ENCODE measurements at regions not wholly inside any gene's neighbourhood (a gene's known extent, or its start where the extent isn't known, plus 50 kb on each side); places are given as distances from the start of the nearest gene placed in this dataset.

DNA sequence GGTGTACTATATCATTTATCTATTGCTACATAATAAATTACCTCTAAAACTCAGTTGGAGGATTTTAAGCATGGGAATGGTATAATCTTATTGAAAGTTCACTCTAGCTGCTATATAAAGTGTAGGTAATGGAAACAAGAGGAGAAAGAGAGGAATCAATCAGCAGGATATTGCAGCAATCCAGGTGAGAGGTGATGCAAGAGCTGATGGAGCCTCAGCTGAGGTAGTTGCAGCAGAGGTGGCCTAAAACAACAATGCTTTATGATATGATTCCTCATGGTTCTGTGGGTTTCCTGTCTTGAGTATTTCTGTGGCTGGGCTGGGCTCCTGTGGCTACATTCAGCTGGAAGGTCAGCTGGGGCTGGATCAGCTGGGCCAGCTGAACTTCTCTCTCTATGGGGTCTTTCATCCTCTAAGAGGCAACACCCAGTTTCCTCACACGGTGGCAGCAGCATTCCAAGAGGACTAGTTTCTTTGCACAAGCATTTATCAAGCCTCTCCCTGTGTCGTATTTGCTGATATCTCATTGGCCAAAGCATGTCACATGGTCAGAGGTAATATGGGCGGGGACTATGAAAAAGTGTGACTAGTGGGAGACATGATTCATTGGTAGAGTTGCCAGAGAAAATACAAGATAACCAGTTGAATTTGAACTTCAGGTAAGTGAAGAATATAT lies 135.4 kb upstream of the LARGE1 start:
- peak; percentile 46 to 69 for DNase-seq

DNA sequence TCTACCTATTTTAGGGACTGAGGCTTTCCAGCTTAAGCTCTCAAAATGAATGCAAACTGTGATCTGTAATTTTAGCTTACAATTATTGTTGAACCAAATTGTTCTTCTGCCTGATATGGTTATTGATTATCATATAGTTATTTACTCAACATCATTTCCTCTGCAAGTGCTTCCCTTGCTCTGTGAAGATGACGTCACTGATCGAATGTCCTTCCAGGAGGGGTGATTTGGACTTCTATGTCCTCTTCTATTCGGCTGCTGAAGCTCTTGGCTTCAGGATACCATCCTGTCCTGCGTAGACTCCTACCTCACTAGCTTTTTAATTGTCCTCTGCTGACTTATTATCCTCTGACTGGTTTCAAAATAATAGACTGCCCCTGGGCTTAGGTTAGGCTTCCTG lies 137.4 kb upstream of the LARGE1 start:
- DNase-seq = no peak

DNA sequence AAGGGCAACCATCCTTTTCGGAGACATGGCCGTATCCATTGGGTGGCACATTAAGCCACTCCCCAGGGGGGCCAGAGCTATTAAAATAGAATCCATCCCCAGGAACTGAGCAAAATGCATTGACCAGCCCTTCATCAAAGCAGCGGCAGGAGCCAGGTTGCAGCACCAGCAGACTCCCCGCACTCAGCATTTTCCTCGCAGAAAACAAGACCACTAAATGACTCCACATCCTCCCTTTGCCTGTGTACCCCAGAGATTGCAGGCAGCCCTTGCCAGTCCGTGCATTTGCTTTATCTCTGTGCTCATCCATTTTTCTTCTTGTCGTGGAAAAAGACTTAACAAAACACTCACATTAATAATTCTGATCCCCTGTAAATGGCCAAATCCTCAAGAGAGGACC lies 144.4 kb upstream of the LARGE1 start:
- no peak for DNase-seq

DNA sequence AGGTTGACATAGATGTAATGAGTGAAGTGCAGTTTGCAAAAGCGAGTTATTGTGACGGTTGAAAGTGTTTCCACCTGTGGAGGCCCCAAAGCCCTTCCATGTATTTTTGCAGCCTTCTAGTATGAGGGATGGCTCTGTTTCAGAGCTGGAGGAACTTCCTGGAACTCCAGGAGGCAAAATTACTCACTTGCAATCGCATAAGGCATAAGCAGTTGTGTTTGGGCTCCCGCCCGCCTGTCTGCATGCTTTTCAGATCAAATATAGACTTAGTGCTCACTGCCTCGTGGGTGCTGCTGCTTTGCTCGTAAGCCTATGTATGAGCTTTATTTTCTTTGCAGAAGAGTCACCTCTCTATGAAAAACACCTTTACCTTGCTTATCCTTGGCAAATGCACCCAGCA lies 146.8 kb upstream of the LARGE1 start:
- DNase-seq = no peak

DNA sequence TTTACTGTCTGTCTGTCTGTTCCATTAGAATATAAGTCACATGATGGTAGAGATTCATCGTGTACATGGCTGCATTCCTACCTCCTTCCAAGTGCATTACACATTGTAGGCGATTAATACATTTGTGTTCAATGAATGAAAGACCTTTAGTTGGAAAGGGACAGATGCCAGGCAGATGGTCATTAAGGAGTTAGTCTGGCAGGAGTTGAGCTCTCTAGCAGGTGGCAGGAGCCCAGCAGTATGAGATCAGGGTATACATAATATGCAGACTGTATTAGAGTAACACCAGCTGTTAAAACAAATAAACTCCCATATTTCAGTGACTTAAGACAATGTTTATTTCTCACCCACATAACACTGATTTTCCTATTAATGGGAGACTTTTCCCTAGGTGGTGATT lies 147.7 kb upstream of the LARGE1 start:
- no peak for DNase-seq

DNA sequence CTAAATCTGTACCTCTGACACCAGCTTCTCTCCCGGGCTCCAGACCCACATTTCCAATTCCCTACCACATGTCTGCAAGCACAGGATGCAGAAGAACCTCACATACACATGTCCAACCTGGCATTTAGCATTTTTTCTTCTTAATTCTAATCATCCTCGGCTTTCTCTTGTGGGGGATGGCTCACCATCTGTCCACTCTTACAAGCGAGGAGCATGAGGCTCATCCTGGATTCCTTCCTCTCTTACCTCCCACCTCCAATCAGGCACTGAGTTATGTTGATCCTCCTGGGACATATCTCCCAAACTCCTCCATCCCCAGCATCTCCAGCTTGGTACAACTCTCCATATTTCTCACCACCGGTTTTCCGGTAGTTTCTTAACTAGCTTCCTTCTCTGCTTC lies 149.8 kb upstream of the LARGE1 start:
- DNase-seq = no peak

DNA sequence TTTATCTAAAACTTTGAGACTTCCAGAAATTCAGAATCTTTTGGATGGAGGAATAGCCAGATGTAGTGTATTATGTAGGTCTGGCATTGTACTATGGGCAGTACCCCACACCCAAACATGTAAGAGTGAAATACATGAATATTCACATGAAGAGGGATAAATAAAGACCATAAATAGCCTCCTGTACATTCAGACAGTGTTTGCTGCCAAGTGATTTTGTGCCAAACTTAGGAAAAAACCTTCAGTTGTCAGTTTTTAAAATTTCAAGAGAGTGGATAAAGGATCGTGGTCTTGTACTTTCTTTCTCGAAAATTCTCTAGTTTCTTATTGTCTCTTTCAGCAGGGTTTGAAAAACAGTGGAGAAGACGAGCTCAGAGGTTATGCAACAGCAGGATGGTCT lies 150.3 kb upstream of the LARGE1 start:
- no peak for DNase-seq

DNA sequence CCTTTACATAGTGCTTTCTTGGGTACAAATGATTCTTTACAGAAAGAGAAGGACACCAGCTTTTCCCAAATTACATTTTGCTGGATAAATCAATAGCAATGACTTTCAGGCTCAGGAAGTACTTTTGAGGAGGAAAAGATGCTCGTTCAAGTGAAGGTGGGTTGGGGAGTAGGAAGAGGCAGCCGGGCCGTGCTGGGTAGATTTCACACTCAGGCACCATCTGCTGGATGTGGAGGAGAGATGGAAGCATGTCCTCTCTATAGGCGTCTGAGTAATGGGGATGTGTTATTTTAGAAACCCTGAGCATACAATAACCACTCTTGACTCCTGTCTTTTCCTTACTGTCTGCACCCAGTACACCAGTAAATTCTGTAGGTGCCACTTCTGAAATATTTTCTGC lies 152.3 kb upstream of the LARGE1 start:
- no peak for DNase-seq

DNA sequence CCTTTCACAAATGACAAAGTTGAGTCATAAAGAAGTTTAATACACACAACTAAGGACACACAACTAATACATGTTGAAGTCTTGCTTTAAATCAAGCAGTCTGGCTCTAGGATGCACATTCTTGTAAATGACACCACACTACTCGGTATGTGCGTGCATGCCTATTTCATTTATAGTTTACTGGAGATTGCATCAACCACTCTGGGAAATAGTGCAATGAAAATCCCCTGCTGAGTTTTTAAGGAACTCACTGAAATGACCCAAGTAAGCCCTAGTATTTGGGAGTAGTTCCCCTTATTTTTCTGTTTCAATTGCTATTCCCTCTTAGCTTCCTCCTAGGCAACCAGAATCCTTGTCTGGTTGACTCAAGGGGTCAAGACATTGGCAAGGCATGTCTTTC lies 160.2 kb upstream of the LARGE1 start:
- DNase-seq = no peak

DNA sequence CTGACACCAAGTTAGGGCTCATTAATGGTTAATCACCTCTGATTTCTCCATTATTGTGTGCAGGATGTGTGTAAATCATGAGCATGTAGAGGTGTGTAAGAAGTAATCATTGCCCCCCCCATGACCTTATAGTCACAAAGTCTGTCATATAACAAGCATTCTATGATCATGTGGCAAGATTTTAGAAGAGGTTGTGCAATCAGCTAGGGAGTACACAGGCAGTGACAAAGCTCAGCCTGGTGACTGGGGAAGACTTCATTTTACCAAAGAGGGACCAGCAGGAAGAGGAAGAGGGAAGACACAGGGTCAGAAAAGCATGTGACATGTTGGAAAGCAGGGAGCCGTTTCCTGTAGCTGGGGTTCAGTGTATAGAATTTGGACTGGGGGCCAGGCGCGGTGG lies 176.5 kb upstream of the LARGE1 start:
- no peak for DNase-seq

DNA sequence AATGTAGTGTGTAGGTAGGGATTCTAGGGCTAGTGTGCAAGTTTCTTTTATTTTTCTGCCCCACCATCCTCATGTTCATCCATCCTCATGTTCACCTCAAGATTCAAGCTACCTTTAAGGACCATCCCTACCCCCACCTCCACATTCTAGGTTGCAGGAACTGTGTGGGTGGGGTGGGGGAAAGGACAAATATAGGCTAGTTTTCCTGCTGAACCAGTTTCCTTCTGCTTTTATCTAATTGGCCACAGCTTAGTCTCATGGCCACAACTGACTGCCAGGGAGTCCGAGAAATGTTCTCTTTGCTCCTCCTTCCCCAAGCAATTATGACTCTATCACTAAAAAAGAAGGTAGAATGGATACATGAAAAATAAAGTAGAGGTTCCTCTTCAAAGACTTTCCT lies 179.0 kb upstream of the LARGE1 start:
- DNase-seq = no peak

DNA sequence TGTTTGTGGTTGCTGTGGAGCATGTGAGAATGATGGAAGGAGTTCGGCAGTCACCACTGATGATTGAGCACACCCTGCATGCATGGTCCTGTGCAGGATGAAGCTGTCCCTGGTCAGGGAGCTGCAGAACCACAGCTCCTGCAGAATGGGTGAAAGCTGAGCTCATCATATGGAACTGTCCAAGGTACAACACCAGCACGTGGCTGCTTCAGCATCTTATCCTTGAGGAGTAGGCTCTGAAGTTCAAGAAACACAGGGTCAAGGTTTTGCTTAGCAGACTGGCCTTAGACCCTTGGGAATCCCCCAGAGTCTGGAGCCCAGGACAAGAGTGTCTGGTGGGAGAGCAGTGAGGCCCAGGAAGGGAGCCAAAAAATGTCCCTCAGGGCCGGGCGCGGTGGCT lies 182.4 kb upstream of the LARGE1 start:
- no peak for DNase-seq

DNA sequence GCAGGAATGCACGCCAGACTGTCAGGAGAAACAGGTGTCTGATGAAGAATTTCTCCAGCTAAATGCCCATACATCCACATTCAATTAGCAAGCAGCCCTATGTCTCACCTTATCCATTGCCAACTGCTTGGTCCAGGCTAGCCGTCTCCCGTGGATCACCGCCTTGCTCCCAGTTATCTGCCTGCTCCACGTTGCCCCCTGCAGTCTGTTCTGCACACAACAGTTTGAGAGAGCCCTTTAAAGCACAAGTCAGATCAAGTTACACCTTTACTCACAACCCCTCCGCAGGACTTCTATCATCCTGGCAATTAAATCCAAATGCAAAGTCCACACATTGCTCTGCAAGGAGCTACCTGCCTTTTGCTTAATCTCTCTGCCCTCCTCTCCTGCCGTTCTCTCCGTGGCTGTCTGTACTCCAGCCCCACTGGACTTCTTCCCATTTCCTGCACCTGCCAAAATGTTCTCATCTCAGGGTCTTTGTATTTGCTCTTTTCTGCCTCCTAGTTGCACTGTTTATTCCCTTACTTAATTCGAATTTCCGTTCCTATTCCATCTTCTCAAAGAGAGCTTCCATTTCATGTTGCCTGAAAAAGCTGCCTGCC lies 185.3 kb upstream of the LARGE1 start:
- DNase-seq = peak; percentile 74 to 78

DNA sequence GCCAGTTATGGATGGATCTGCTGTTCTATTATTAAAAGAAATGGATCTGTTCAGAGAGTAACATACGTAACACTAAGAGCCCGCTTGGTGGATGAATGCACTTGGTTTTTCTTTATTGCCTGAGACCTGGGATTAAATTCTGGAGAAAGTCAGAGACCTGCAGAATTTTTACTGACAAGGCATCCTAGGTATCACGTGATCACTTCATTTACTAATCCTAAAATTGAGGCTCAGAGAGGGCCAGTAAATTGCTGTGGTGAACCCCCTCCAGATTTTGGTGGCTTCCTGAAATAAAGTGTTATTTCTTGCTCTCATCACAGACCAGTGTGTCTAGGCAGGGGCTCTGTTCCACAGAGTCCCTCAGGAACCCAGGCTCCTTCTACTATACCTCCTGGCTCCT lies 187.9 kb upstream of the LARGE1 start:
- DNase-seq = no peak

DNA sequence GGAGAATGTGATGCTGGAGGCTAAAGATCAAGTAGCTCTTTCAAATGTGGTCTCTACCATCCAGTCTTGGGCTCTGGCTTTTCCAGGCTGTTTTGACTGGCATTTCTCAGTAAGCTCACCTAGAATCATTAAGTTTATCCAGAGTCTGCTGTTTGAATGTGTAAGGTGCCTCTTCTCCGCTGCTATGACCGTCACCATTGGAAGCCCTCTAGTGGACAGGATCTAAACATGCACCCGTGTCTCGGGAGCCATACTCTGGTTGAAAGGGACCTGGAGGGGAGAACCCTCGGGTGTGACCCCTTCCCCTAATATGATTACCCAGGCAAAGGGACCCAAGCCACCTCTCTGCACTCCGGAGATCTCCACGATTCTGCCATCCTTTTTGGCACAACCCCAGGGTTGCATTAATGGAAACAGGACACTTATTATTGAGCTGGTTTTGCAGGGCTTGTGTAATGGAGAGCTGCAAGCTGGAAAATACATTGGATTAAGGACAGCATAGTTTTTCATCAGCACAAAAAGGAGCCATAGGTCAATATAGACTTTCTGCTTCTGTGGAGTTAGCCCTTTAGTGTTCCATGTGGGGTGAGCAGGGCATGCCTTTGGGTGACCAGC lies 191.0 kb upstream of the LARGE1 start:
- peak in 1 of 2 experiments; percentile 59 for DNase-seq

DNA sequence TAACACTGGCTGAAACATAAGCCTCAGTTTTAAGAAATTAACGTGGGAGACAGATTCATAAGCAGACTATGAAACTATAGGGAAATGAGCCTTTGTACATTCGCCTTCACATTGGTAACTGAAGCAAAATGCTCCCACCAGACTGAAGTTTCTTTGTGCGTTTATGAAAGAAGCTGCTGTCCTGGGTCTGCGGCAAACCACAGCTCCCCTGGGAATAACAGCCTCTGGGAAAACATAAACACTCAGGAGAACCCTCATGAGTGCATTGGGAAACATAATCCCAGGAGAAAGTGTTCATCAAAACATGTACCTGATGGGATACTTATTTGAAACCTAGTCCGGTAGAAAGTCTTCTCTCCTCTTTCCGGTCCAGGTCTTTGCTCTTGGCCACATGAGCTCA lies 193.1 kb upstream of the LARGE1 start:
- DNase-seq = peak; percentile 89

DNA sequence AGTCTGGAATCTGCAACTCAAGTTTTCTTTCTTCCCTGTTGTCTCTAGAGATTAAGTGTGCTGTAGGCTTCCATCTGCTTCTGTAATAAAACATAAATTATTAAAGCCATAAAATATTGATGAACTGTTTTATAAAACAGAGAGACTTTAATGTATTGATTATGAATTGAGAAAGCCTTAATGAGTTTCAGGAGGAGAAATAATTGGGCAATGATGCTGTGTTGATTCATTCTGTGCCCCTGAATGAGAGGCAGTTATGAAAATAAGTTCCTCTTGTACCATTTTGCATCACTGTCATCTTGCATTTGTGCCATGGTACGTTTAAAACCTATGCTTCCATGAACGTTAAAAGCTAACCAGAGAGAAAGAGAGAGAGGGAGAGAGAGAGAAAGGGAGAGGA lies 194.1 kb upstream of the LARGE1 start:
- DNase-seq = no peak

DNA sequence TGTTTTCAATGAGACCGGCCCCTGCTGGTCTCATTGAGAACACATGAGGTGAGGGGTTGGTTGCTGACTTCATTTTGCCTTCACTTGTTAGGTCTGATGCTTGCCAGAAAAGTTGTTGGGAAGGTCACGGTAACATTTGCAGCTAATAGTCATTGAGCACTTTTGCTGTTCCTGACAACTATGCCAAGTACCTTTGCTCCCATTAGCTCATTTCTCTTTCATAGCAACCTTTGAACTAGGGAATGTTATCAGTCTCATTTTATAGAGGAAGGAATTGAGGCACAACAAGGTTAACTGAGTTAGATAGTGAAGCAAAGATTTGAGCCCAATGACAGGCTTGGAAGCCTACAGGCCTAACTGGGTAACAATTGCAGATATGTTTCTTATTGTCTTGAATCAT lies 195.4 kb upstream of the LARGE1 start:
- no peak for DNase-seq

DNA sequence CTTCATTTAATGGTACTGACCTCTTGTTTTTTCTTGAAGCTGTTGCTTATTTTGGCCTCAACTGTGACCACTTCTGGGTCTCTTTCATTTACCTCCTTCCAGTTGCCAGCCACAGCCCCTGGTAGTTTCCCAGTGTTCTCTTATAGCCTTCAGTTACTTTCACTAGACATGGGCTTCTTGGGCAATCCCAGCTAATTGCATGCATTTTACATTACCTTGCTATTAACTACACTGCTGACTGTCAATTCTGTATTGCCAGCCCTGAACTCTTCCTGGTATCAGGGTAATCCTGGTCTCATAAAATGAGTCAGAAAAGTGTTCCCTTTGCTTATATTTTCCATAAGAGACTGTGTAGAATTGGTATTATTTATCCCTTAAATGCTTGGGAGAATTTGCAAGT lies 195.8 kb upstream of the LARGE1 start:
- DNase-seq = no peak

DNA sequence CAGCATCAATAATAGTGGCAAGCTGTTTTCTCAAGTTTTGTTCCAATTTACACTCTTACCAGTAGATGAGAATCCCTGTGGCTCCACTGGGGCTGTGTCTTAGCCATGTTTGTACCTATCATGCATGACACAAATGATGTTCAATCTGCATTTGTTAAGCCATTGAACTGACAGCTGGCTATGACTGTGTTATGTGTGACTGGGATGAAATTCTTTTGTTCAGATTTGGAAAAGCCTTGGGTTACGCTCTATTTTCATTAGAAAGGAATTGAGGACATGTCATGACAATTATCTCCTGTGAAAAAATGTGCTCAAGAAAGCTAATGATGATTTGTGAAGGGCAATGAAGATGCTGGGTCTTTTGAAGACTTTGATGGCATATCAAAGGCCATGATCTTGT lies 201.8 kb upstream of the LARGE1 start:
- no peak for DNase-seq

DNA sequence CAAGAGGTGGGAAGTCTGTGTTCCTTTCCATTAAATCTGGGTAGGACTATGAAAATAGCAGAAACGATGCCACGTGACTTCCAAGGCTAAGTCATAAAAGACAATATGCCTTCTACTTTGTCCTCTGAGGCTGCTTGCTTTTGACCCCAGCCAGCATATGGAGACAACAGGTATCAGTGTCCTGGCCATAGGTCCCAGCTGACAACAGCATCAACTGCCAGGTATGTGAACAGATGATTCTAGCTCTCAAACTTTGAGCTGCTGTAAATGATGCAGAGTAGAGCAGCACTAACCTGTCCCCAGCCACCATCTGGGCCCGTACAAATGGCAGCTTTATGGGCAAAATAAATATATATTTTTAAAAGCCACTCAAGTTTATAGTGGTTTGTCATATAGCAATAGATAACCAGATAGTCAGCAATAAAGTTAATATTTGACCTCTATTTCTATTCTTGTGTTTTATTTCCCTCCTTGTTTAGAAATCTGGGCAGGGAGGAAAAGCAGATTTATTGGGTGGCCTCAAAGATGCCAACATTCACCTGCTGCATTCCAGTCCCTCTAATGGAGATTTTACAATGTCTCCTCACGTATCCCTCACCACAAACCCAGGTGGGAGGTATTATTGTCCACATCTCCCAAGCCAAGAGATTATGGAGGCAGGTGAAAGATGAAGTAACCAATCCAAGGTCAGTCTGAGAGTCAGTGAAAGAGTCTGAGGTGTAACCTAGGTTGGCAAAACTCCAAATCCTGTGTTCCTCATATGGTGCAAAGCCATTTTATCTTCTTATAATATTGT lies 209.6 kb upstream of the LARGE1 start:
- DNase-seq = no peak

DNA sequence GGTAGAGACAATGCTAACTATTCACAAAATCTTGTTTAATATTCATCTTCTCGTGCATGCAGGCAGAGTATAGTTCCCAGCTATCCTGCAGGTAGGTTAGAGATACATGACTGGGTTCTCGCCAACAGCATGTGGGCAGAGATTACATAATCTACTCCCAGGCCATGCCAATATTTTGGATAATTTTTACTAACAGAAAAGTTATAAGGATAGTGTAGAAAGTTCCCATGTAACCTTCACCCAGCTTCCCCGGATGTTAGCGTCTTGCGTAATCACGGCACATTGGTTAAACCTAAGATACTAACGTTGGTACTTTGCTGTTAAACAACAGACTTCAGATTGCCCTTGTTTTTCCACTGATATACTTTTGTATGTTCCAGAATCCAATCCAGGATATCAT lies 215.5 kb upstream of the LARGE1 start:
- DNase-seq = no peak

DNA sequence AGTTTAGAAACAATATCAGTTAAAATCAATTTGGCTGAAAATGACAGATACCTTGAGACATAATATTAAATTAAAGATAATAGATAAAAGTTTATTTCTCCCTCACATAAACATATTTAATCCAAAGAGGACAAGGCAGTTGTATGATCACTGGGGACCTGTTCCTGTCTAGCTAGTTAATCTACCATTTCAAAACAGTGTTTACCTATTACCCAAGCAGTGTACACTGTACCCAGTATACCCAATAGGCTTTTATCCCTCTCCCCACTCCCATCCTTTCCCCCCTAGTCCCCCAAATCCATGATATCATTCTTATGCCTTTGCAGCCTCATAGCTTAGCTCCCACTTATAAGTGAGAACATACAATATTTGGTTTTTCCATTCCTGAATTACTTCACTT lies 229.7 kb upstream of the LARGE1 start:
- DNase-seq = no peak

DNA sequence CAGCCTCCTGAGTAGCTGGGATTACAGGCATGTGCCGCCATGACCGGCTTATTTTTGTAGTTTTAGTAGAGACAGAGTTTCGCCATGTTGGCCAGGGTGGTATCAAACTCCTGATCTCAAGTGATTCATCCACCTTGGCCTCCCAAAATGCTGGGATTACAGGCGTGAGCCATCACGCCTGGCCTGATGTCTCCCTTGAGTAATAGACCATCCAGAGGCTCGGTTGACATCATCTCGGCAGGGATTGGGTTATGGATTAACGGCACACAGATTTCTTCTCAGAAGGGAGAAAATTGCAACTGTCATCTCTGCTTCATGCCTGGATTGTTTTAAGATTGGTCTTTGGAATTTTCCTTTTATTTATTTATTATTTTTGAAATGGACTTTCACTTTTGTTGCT lies 239.2 kb upstream of the LARGE1 start:
- no peak for DNase-seq

All from NCI-H526 (cell line).